ENCODE measurements at regions not wholly inside any gene's neighbourhood (a gene's known extent, or its start where the extent isn't known, plus 50 kb on each side); places are given as distances from the start of the nearest gene placed in this dataset.

GRCh38 chr7:15802425-15802824 is 115.9 kb upstream of the MEOX2 start:
- Mint-ChIP-seq H3K9me3 (ENCODE audit: low read depth) (no peaks in the 10 kb centered on the region), H3K27ac (ENCODE audit: unreplicated experiment) (peak overlapping the region; percentile 11), H3K4me1 (ENCODE audit: low read depth) (peaks cover 19% of the 10 kb centered on the region), H3K36me3 (ENCODE audit: low read depth) (no peaks in the 10 kb centered on the region), H3K27me3 (ENCODE audit: low read depth) (no peaks in the 10 kb centered on the region), H3K4me3 (ENCODE audit: unreplicated experiment) (no peak overlapping the region)
- no peak for DNase-seq (ENCODE audit: low spot score)
- TF ChIP-seq CTCF (IDR thresholded peaks at IDR 0.05): no peak

GRCh38 chr7:15801551-15801950 is 115.1 kb upstream of the MEOX2 start:
- no peak for DNase-seq (ENCODE audit: low spot score)
- peak overlapping the region; percentile 28 for H3K27ac Mint-ChIP-seq (ENCODE audit: unreplicated experiment)
- no peak for TF ChIP-seq CTCF (IDR thresholded peaks at IDR 0.05)
- no peaks in the 10 kb centered on the region for H3K27me3 Mint-ChIP-seq (ENCODE audit: low read depth)
- H3K4me3 Mint-ChIP-seq (ENCODE audit: unreplicated experiment): no peak overlapping the region
- H3K36me3 Mint-ChIP-seq (ENCODE audit: low read depth): no peaks in the 10 kb centered on the region
- peaks cover 19% of the 10 kb centered on the region for H3K4me1 Mint-ChIP-seq (ENCODE audit: low read depth)
- H3K9me3 Mint-ChIP-seq (ENCODE audit: low read depth): no peaks in the 10 kb centered on the region

- Mint-ChIP-seq H3K4me1 (ENCODE audit: low read depth) (peaks cover 19% of the 10 kb centered on the region), H3K4me3 (ENCODE audit: unreplicated experiment) (no peak overlapping the region), H3K9me3 (ENCODE audit: low read depth) (no peaks in the 10 kb centered on the region), H3K27ac (ENCODE audit: unreplicated experiment) (no peak overlapping the region), H3K27me3 (ENCODE audit: low read depth) (no peaks in the 10 kb centered on the region), H3K36me3 (ENCODE audit: low read depth) (no peaks in the 10 kb centered on the region)
- no peak for TF ChIP-seq CTCF (IDR thresholded peaks at IDR 0.05)
- DNase-seq (ENCODE audit: low spot score): no peak
These were observed 114.6 kb upstream of the MEOX2 start for GRCh38 chr7:15801041-15801440.

GRCh38 chr7:15798081-15798480 is 111.6 kb upstream of the MEOX2 start:
- Mint-ChIP-seq H3K9me3 (ENCODE audit: low read depth) (no peaks in the 10 kb centered on the region), H3K4me1 (ENCODE audit: low read depth) (peaks cover 19% of the 10 kb centered on the region)
- no peak for TF ChIP-seq CTCF (IDR thresholded peaks at IDR 0.05)

GRCh38 chr7:15795393-15795792 is 108.9 kb upstream of the MEOX2 start:
- H3K4me1 Mint-ChIP-seq (ENCODE audit: low read depth): peaks cover 4% of the 10 kb centered on the region
- no peak for TF ChIP-seq CTCF (IDR thresholded peaks at IDR 0.05)
- H3K9me3 Mint-ChIP-seq (ENCODE audit: low read depth): peaks cover 2% of the 10 kb centered on the region
- DNase-seq (ENCODE audit: low spot score): no peak
- no peaks in the 10 kb centered on the region for H3K36me3 Mint-ChIP-seq (ENCODE audit: low read depth)
- no peak overlapping the region for H3K27ac Mint-ChIP-seq (ENCODE audit: unreplicated experiment)
- H3K27me3 Mint-ChIP-seq (ENCODE audit: low read depth): no peaks in the 10 kb centered on the region
- no peak overlapping the region for H3K4me3 Mint-ChIP-seq (ENCODE audit: unreplicated experiment)

More at GRCh38 chr7:15798081-15798480, 111.6 kb upstream of the MEOX2 start:
- H3K36me3 Mint-ChIP-seq (ENCODE audit: low read depth): no peaks in the 10 kb centered on the region
- H3K27me3 Mint-ChIP-seq (ENCODE audit: low read depth): no peaks in the 10 kb centered on the region
- DNase-seq (ENCODE audit: low spot score): no peak
- H3K27ac Mint-ChIP-seq (ENCODE audit: unreplicated experiment): no peak overlapping the region
- no peak overlapping the region for H3K4me3 Mint-ChIP-seq (ENCODE audit: unreplicated experiment)

Data from chondrocyte (in vitro differentiated cells).